ENCODE measurements at regions not wholly inside any gene's neighbourhood (a gene's known extent, or its start where the extent isn't known, plus 50 kb on each side); places are given as distances from the start of the nearest gene placed in this dataset.

DNA sequence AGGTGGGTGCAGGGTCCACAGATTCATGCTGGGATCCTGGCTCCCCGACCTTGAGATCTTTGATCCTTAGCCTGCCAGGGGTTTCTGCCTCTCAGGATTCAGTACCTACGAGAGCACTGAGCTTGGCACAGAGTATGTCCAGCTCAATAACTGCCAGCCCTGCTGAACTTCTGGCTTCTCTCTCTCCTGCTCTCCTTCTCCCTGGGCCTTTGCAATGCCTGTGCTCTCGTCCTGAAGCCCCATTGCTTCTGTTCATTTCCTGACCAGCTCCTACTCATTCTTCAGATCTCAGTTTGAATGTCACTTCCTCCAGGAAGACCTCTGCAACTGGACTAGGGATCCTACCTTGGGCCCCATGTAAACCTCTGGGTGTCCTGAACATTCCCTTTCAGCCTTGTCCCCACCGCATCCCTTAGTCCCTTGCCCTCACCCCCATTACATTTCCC, 113.8 kb upstream of the HAAO start:
- intact Hi-C loops (cut with micrococcal nuclease) (loop anchor here (1.0 kb wide), 1 partner anchor 47 kb away; no protein-coding TSS in a partner anchor), dilution Hi-C loops (cut with MboI; ENCODE audit: extremely low pct_ligation_motif_present, low sequenced_read_pairs) (no loop called here)
- peaks cover 17% of the 10 kb centered on the region for H3K4me1 ChIP-seq (ENCODE audit: control insufficient read depth, extremely low read depth, insufficient read depth, low read length)
- H3K27me3 ChIP-seq (ENCODE audit: control insufficient read depth in 2 of 2, insufficient read depth in 2 of 2, low read length in 2 of 2), result no peaks in the 10 kb centered on the region
- no peak for TF ChIP-seq POLR2A (IDR thresholded peaks at IDR 0.05; ENCODE audit: low read depth, low read length)
- no peak for TF ChIP-seq FOS (IDR thresholded peaks at IDR 0.05; ENCODE audit: borderline replicate concordance, insufficient read depth, low read length)
- TF ChIP-seq POLR2AphosphoS5 (IDR thresholded peaks at IDR 0.05; ENCODE audit: insufficient read depth, low read depth, low read length), result no peak
- no peak for TF ChIP-seq JUN (IDR thresholded peaks at IDR 0.05; ENCODE audit: borderline replicate concordance, insufficient read depth, insufficient read length, low read depth)
- TF ChIP-seq MYC (IDR thresholded peaks at IDR 0.05; ENCODE audit: low read depth, low read length), result no peak
- TF ChIP-seq, protein P1, sequence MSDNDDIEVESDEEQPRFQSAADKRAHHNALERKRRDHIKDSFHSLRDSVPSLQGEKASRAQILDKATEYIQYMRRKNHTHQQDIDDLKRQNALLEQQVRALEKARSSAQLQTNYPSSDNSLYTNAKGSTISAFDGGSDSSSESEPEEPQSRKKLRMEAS (IDR thresholded peaks at IDR 0.05; ENCODE audit: insufficient read depth, insufficient read length), result no peak
- TF ChIP-seq CTCF (IDR thresholded peaks at IDR 0.05; ENCODE audit: extremely low read depth in 1 of 2, insufficient read depth in 1 of 2, low read depth in 1 of 2, low read length in 2 of 2), result no peak
- no peak for TF ChIP-seq GATA2 (IDR thresholded peaks at IDR 0.05; ENCODE audit: insufficient read depth, insufficient read length, low read depth, low read length)
- no peak for TF ChIP-seq EZH2 (IDR thresholded peaks at IDR 0.05; ENCODE audit: borderline replicate concordance, low read depth, low read length, severe bottlenecking)
- ChIA-PET POLR2A (interaction anchor here (0.5 to 0.6 kb wide), 2 partner anchors 26 to 320 kb away, joined by 3 read pairs; partner anchors contain the start of gene ZFP36L2), CTCF (interaction anchor here (1.0 to 1.8 kb wide), 5 partner anchors 9 to 46 kb away, joined by 3 to 7 read pairs (median 4); no protein-coding TSS in a partner anchor)
- no peak overlapping the region for H3K9ac ChIP-seq (replicated peaks; ENCODE audit: extremely low read depth, insufficient read depth, low read length)
- H2AFZ ChIP-seq (ENCODE audit: low read depth, low read length), result peak overlapping the region; percentile 49
- H3K79me2 ChIP-seq (ENCODE audit: control insufficient read depth, insufficient read depth, low read length), result no peaks in the 10 kb centered on the region
- no peaks in the 10 kb centered on the region for H4K20me1 ChIP-seq (replicated peaks; ENCODE audit: control insufficient read depth, extremely low read depth, insufficient read depth, low read length)
- no peak overlapping the region for H3K4me2 ChIP-seq (ENCODE audit: insufficient read depth, low read length)
- DNase-seq (ENCODE audit: low read depth, low spot score), result no peak
- H3K9me3 ChIP-seq (replicated peaks; ENCODE audit: control insufficient read depth, insufficient read depth, low read length), result no peaks in the 10 kb centered on the region
- no TSS peak for BruUV-seq (replicated peaks)
- no peaks in the 10 kb centered on the region for H3K36me3 ChIP-seq (ENCODE audit: control insufficient read depth in 2 of 2, extremely low read depth in 1 of 2, insufficient read depth in 2 of 2, low read length in 2 of 2)
- H3K4me3 ChIP-seq (replicated peaks in 1 of 3; ENCODE audit: insufficient read depth in 1 of 3, low read depth in 1 of 3, low read length in 3 of 3), result no peak overlapping the region
- no peaks in the 10 kb centered on the region for H3K9me1 ChIP-seq (replicated peaks; ENCODE audit: control insufficient read depth, extremely low read depth, insufficient read depth, low read length)
- no peak for FAIRE-seq
- peak overlapping the region; percentile 4 for H3K27ac ChIP-seq (ENCODE audit: insufficient read depth, low read depth, low read length)

Data from endothelial cell of umbilical vein (primary cell).